Peyer's patch (tissue), 4 donors: ENCODE measurements at regions not wholly inside any gene's neighbourhood (a gene's known extent, or its start where the extent isn't known, plus 50 kb on each side); places are given as distances from the start of the nearest gene placed in this dataset.

ENCODE experiments used
- CTCF ChIP-seq, 6 experiments: fragments of 450-650 bp in 4 of 6; fragments of 200-600 bp in 2 of 6; sonication (generic) in 1 of 6; IDR thresholded peaks; one replicate each; pipeline ENCODE4 v1.5.1; 2017 to 2019; ENCODE audit warnings: antibody characterized with exemption in 6 of 6, mild to moderate bottlenecking in 3 of 6, moderate library complexity in 1 of 6
- POLR2A ChIP-seq, 2 donors: fragments of 450-650 bp; IDR thresholded peaks; one replicate each; pipeline ENCODE4 v1.5.1; 2017; ENCODE audit warnings: antibody characterized with exemption in 2 of 2, mild to moderate bottlenecking in 2 of 2, moderate library complexity in 2 of 2

GRCh38 chr9:17962747-17963146 is 383.9 kb downstream of the SH3GL2 start:
- TF ChIP-seq CTCF (IDR thresholded peaks at IDR 0.05) = no peak
- no peak for TF ChIP-seq POLR2A (IDR thresholded peaks at IDR 0.05)
